ENCODE measurements at regions not wholly inside any gene's neighbourhood (a gene's known extent, or its start where the extent isn't known, plus 50 kb on each side); places are given as distances from the start of the nearest gene placed in this dataset.

DNA sequence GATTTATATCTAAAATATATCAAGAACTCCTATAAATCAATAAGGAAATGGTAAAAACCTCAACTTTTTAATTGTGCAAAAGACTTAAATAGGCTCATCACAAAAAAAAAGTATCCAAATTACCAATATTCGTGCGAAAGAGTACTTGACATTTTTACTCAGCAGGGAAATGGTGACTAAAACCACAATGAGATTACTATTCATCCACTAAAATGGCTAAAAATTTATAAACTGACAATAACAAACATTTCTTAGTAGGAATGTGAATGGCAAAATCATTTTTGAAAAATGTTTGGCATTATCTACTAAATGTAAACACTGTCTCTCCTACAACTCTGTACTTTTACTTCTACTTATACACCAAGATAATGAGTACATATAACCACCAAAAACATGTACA lies 184.8 kb upstream of the RND3 start:
- TF ChIP-seq CTCF (IDR thresholded peaks at IDR 0.05) (no peak), POLR2A (IDR thresholded peaks at IDR 0.05) (no peak)
